IPS DF 6.9 (cell line): ENCODE measurements at regions not wholly inside any gene's neighbourhood (a gene's known extent, or its start where the extent isn't known, plus 50 kb on each side); places are given as distances from the start of the nearest gene placed in this dataset.
A peak's percentile ranks its signal among the peaks of the same experiment; 100 is the strongest.

Experiments
- DNase-seq: peaks from one replicate; pipeline ENCODE4 v3.0.0-alpha.2; 2013; ENCODE audit warnings: low read depth, low spot score
- H3K27ac ChIP-seq: one replicate; pipeline ENCODE4 v1.5.1; 2013; ENCODE audit warnings: low read length, control low read depth
- H3K27me3 ChIP-seq: 2 replicates; pipeline ENCODE4 v1.6.1; 2013; ENCODE audit warnings: mild to moderate bottlenecking, low read length; ENCODE audit not compliant: control insufficient read depth, insufficient read depth
- H3K36me3 ChIP-seq: 2 replicates; pipeline ENCODE4 v1.6.1; 2013; ENCODE audit warnings: low read length; ENCODE audit not compliant: control insufficient read depth, insufficient read depth
- H3K4me1 ChIP-seq: 2 replicates; pipeline ENCODE4 v1.6.1; 2013; ENCODE audit warnings: low read length; ENCODE audit not compliant: control insufficient read depth, insufficient read depth
- H3K4me3 ChIP-seq: 2 replicates; pipeline ENCODE4 v1.5.1; 2013; ENCODE audit warnings: mild to moderate bottlenecking, low read length
- H3K9me3 ChIP-seq: 2 replicates; pipeline ENCODE4 v1.6.1; 2013; ENCODE audit warnings: low read length, inconsistent platforms; ENCODE audit not compliant: control insufficient read depth, insufficient read depth
- WGBS: extraction: QIAGEN DNeasy Blood & Tissue Kit; methylation state at CpG from one replicate; pipeline ENCODE4 v1.1.7; 2013; ENCODE audit warnings: mixed read lengths, missing lambda C conversion rate; ENCODE audit not compliant: insufficient read length, insufficient coverage; 5-methylcytosine and 5-hydroxymethylcytosine counted together

- no peaks in the 10 kb centered on the region for H3K27me3 ChIP-seq
- no peaks in the 10 kb centered on the region for H3K36me3 ChIP-seq
- H3K9me3 ChIP-seq = no peaks in the 10 kb centered on the region
- no CpG with 5 or more reads among the region's 2 CpGs for WGBS
- H3K27ac ChIP-seq = no peak overlapping the region
- H3K4me3 ChIP-seq = no peak overlapping the region
- DNase-seq = no peak
- H3K4me1 ChIP-seq = no peaks in the 10 kb centered on the region
Observed at GRCh38 chr17:12328204-12328603, 307.5 kb downstream of the MAP2K4 start.

GRCh38 chr17:12330456-12330855 is 309.8 kb downstream of the MAP2K4 start:
- H3K27me3 ChIP-seq = no peaks in the 10 kb centered on the region
- H3K9me3 ChIP-seq = no peaks in the 10 kb centered on the region
- H3K4me1 ChIP-seq = no peaks in the 10 kb centered on the region
- H3K27ac ChIP-seq = no peak overlapping the region
- H3K36me3 ChIP-seq = no peaks in the 10 kb centered on the region
- no peak overlapping the region for H3K4me3 ChIP-seq
- no CpG with 5 or more reads among the region's 1 CpG for WGBS
- no peak for DNase-seq

- H3K4me1 ChIP-seq = no peaks in the 10 kb centered on the region
- H3K27me3 ChIP-seq = no peaks in the 10 kb centered on the region
- no peak overlapping the region for H3K4me3 ChIP-seq
- WGBS = no CpG with 5 or more reads among the region's 2 CpGs
- no peak overlapping the region for H3K27ac ChIP-seq
- DNase-seq = no peak
- H3K36me3 ChIP-seq = no peaks in the 10 kb centered on the region
- H3K9me3 ChIP-seq = no peaks in the 10 kb centered on the region
Observed at GRCh38 chr17:12341328-12341727, 320.7 kb downstream of the MAP2K4 start.

- Histone ChIP-seq H3K27me3 (no peaks in the 10 kb centered on the region), H3K4me1 (no peaks in the 10 kb centered on the region), H3K9me3 (no peaks in the 10 kb centered on the region), H3K4me3 (no peak overlapping the region), H3K27ac (no peak overlapping the region), H3K36me3 (no peaks in the 10 kb centered on the region)
- DNase-seq = no peak
- no CpG with 5 or more reads among the region's 6 CpGs for WGBS
Observed at GRCh38 chr17:12342161-12342560, 321.5 kb downstream of the MAP2K4 start.

GRCh38 chr17:12342609-12343435 is 322.1 kb downstream of the MAP2K4 start:
- peak; percentile 41 for DNase-seq
- H3K4me3 ChIP-seq = no peak overlapping the region
- no CpG with 5 or more reads among the region's 7 CpGs for WGBS
- no peaks in the 10 kb centered on the region for H3K9me3 ChIP-seq
- no peaks in the 10 kb centered on the region for H3K36me3 ChIP-seq
- H3K27me3 ChIP-seq = no peaks in the 10 kb centered on the region
- H3K4me1 ChIP-seq = no peaks in the 10 kb centered on the region
- no peak overlapping the region for H3K27ac ChIP-seq

- Histone ChIP-seq H3K4me3 (no peak overlapping the region), H3K4me1 (no peaks in the 10 kb centered on the region), H3K9me3 (no peaks in the 10 kb centered on the region), H3K27me3 (no peaks in the 10 kb centered on the region), H3K36me3 (no peaks in the 10 kb centered on the region), H3K27ac (no peak overlapping the region)
- WGBS = no CpG with 5 or more reads among the region's 2 CpGs
- DNase-seq = no peak
Observed at GRCh38 chr17:12348476-12348875, 317.2 kb upstream of the MYOCD start.

GRCh38 chr17:12349297-12349696 is 316.4 kb upstream of the MYOCD start:
- Histone ChIP-seq H3K36me3 (no peaks in the 10 kb centered on the region), H3K9me3 (no peaks in the 10 kb centered on the region), H3K27me3 (no peaks in the 10 kb centered on the region), H3K27ac (no peak overlapping the region), H3K4me1 (no peaks in the 10 kb centered on the region), H3K4me3 (no peak overlapping the region)
- WGBS = no CpG with 5 or more reads among the region's 1 CpG
- no peak for DNase-seq

- H3K27ac ChIP-seq = no peak overlapping the region
- no peaks in the 10 kb centered on the region for H3K4me1 ChIP-seq
- DNase-seq = no peak
- WGBS = no CpG with 5 or more reads among the region's 5 CpGs
- H3K27me3 ChIP-seq = no peaks in the 10 kb centered on the region
- H3K9me3 ChIP-seq = no peaks in the 10 kb centered on the region
- H3K4me3 ChIP-seq = no peak overlapping the region
- no peaks in the 10 kb centered on the region for H3K36me3 ChIP-seq
Observed at GRCh38 chr17:12352127-12352526, 313.6 kb upstream of the MYOCD start.

GRCh38 chr17:12357600-12357999 is 308.1 kb upstream of the MYOCD start:
- Histone ChIP-seq H3K9me3 (no peaks in the 10 kb centered on the region), H3K27ac (no peak overlapping the region), H3K4me3 (no peak overlapping the region), H3K27me3 (no peaks in the 10 kb centered on the region), H3K36me3 (no peaks in the 10 kb centered on the region), H3K4me1 (no peaks in the 10 kb centered on the region)
- DNase-seq = no peak
- no CpG with 5 or more reads among the region's 2 CpGs for WGBS

GRCh38 chr17:12358477-12358876 is 307.2 kb upstream of the MYOCD start:
- H3K4me1 ChIP-seq = no peaks in the 10 kb centered on the region
- no peaks in the 10 kb centered on the region for H3K36me3 ChIP-seq
- no peaks in the 10 kb centered on the region for H3K9me3 ChIP-seq
- no peaks in the 10 kb centered on the region for H3K27me3 ChIP-seq
- H3K27ac ChIP-seq = no peak overlapping the region
- no peak for DNase-seq
- WGBS = no CpG with 5 or more reads among the region's 10 CpGs
- H3K4me3 ChIP-seq = no peak overlapping the region

- no peak for DNase-seq
- H3K36me3 ChIP-seq = no peaks in the 10 kb centered on the region
- no CpG with 5 or more reads among the region's 5 CpGs for WGBS
Observed at GRCh38 chr17:12362853-12363455, 302.7 kb upstream of the MYOCD start.

More at GRCh38 chr17:12362853-12363455, 302.7 kb upstream of the MYOCD start:
- Histone ChIP-seq H3K27me3 (no peaks in the 10 kb centered on the region), H3K4me1 (no peaks in the 10 kb centered on the region), H3K9me3 (no peaks in the 10 kb centered on the region; the same call in 1 of the 2 replicates), H3K27ac (no peak overlapping the region), H3K4me3 (no peak overlapping the region)
